GM19372 (cell line): ENCODE measurements at regions not wholly inside any gene's neighbourhood (a gene's known extent, or its start where the extent isn't known, plus 50 kb on each side); places are given as distances from the start of the nearest gene placed in this dataset.

ENCODE experiments used
- ATAC-seq: cut with Tn5 transposase; IDR thresholded peaks from one replicate; pipeline ENCODE4 v1.9.1; 2021; ENCODE audit warnings: mild to moderate bottlenecking, low read depth, moderate library complexity; ENCODE audit not compliant: unreplicated experiment

- no peak for ATAC-seq
Measured at GRCh38 chr16:64829678-64830077, 292.2 kb downstream of the CDH11 start.

GRCh38 chr16:64826374-64826773, 295.5 kb downstream of the CDH11 start:
- no peak for ATAC-seq

DNA sequence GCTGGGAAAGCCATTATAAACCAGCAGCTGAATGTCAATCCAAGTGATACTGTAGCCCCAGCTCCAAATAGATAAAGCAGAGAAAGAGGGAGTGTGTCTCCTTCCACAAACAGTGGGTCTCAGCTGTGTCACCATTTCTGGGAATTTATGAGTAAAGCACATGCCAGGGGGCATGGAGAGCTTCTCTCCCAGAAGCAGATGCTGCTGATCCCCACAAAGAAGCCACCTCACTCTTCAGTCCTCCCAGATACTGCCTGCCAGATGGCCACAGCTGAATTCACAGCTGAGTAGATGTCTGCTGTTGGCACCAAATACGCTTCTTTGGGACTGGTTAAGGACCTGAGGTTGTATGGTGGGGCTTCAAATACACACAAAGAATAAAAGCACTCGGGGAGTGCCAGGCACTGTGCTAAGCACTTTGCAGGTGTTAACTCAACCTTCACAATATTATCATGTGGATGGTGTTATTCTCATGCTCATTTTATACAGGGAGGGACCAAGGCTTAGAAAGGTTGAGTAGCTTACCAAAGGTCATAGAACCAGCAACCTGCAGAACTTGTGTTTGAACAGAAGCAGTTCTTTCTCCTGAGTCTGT, 298.3 kb downstream of the CDH11 start:
- ATAC-seq, result no peak

DNA sequence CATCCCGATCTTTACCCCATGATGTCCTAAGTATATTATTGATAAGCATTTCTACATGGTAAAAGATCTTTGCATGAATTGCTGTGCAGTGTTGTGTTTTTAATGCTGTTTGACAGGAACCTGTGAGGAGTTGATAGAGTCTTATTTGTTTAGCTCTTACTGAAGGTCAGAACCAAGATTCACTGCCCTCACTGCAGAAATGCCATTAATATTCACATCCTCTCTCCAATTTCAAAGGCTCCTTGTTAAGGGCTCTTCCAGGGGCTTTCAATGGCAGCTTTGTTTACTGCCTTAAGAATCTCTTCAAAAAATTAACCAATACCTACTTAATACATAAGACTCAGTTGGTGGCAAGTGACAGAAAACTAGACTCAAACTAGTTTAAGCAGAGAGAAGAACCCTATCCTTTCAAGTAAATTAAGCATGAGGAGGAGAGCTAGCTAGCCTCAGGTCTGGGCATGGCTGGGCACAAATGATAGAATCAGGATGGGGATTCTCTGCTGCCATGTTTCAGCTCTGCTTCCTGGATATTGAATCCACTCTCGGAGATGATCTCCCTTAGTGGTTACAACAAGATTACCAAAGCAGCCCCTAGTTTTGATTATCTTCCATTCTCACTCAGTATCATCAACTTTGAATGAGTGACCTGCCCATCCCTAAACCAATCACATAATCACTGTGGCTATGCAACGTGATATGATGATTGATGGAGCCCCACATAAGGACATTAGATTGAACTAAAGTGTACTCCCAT, 311.8 kb downstream of the CDH11 start:
- ATAC-seq, result no peak

DNA sequence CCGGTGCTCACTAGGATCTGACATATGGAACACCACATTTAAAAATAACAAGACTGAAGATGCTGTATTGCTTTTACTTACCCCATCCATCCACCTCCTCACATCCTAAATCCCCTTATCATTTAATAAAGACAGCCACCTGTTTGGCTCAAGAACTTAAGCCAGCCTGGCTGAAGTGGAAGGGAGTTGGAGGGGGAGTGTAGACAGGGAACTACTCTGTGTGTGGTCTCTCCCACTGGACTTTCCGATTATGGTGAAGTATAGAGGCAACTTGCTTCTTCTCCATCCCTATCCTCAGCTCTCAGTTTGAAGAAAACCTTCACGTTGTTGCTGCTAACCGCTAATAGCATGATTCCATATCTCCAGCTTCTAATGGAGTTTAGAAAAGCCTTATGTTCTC, 313.4 kb downstream of the CDH11 start:
- no peak for ATAC-seq

DNA sequence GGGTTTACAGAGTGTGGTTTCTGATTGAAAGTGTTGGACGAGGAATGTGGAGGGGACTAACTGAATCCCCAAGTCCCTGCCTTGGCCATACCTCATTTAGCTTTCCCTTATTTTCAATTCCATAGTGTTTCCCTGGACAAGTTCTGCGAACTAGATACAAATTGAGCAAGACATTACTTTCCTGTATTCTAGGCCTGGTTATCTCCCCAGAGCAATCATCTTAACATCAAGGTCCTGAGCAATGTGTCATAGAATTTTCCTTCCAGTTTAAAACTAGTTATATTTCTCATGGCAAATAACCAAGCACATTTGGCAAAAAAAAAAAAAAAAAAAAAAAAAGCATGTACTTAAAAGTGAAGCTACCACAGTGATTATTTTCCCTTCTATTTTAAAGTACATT, 330.1 kb downstream of the CDH11 start:
- no peak for ATAC-seq

- no peak for ATAC-seq
Measured at GRCh38 chr16:64784635-64785034, 337.2 kb downstream of the CDH11 start.

- no peak for ATAC-seq
Measured at GRCh38 chr16:64782484-64782883, 339.4 kb downstream of the CDH11 start.

- no peak for ATAC-seq
Measured at GRCh38 chr16:64780445-64780844, 341.4 kb downstream of the CDH11 start.

DNA sequence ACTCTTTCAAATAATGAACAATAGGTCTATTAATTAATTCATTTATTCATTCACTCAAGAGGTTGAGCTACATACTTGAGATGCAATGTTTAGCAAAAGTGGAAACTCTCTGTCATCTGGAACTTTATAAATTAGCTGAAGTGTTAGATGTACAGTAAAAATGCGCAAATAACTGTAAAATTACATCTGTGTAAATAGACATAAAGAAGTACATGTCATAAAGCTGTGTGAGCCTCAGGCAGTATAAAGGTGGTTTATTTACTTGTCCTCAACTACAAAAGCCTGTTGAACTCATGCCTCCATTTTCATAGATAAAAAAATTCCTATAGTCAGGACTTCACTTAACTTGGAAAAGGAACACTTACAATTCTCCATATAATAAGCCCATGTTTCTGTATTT, 343.1 kb downstream of the CDH11 start:
- no peak for ATAC-seq

GRCh38 chr16:64773638-64774037, 348.2 kb downstream of the CDH11 start:
- no peak for ATAC-seq

GRCh38 chr16:64773184-64773583, 348.7 kb downstream of the CDH11 start:
- ATAC-seq, result no peak

DNA sequence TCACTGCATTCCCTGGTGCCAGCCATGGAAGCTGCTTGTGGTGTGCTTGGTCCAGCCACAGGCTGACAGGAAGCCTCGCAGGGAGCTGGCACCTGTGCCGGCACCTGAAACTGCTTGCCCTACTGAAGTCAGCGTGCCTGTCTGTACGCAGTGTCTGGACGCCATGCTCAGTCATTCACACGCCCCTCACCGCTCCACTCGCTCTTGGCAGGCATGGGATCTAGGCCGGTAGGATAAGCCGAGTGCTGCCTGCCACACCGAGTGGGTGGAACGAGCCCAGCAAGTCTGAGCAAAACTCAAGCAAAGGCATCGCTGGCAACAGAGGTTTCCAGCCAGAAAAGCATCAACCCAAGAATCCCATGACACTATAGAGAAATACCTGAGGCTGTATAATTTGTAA, 350.6 kb downstream of the CDH11 start:
- ATAC-seq, result no peak

- ATAC-seq, result no peak
Measured at GRCh38 chr16:64762211-64762610, 359.7 kb downstream of the CDH11 start.

- ATAC-seq, result no peak
Measured at GRCh38 chr16:64754279-64754678, 367.6 kb downstream of the CDH11 start.

DNA sequence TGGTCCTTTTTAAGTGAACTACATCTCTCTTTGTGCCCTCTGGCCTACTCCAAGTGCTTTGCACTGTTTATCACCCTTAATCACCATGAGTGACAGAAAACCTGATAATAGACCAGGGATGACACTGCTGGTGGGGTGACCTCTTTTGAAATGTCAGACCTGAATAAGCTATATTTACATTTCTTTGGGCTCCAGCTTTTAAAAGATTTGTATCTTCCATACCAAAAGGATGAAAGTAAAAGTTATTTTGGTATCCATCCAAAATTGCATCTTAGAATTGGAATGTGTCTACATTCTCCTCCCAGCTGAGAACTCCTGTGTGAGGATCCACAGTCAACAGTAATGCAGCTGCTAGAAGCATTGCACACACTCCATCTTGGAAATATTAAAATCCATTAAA, 370.0 kb downstream of the CDH11 start:
- ATAC-seq, result no peak

DNA sequence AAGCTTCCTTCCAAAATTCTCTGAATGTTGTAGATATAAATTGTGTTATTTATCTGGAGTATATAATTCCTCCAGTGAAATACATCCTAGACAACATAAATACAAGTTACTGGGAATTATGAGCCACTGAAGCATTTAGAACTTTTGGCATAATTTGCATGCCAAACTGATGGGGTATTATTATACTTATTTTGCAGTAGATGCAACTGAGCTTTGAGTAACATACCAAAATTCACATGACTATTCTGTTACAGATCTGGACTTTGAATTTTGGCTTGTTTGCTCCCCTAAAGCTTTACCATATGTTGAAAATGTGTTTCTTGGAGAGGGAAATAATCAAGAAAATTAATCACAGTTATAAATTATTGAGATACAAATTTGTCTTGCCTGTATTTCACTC, 372.5 kb downstream of the CDH11 start:
- no peak for ATAC-seq

- ATAC-seq, result no peak
Measured at GRCh38 chr16:64745258-64745930, 376.5 kb downstream of the CDH11 start.

DNA sequence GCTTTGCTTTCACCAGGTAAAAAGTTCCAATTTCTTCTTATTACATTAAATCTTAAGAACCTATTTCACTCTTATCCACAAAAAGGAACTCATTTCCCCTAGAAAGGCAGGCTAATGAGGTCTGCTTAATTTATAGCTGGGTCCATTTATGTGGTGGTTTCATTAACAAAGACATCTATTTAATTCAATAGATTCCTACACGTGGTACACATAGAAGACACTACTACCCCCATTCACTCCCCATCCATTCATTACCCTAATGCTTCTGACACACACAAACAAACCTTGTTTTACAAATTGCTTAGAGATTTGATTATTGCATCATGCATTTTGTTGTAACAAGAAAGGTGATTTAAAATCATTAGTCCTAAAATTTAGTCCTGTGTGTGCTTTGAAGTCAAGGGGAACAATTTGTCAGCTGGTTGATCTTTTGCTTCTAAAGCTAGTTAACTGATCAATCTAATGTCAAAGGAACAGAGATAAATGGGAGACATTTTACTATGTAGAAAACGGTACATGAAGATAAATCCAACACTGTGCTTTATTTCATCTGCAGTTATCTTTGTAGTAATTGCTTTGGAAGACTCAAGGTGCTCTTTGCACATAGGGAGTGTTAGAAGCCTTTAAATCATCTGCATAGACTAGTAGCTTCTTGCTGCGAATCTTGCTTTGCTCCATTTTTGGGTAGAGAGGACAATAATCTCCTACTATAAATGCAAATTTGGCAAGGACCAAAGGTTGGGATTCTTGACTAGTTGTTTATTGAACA, 379.2 kb downstream of the CDH11 start:
- ATAC-seq, result no peak

GRCh38 chr16:64740261-64740660, 381.6 kb downstream of the CDH11 start:
- no peak for ATAC-seq

GRCh38 chr16:64738321-64738960, 383.4 kb downstream of the CDH11 start:
- ATAC-seq, result no peak
